Choroid plexus epithelial cell (primary cell): ENCODE measurements at regions not wholly inside any gene's neighbourhood (a gene's known extent, or its start where the extent isn't known, plus 50 kb on each side); places are given as distances from the start of the nearest gene placed in this dataset.
"Not testable (repeated sequence)": the region's sequence is repeated elsewhere in the genome, so short reads cannot be mapped to it uniquely, and the experiment has no call there.

Source experiments
- DNase-seq: peaks from one replicate; pipeline ENCODE4 v3.0.0-alpha.2; 2010; ENCODE audit warnings: low read depth
- H3K4me3 ChIP-seq: 2 replicates; pipeline ENCODE4 v1.5.1; 2011; ENCODE audit warnings: low read depth, mild to moderate bottlenecking, control low read depth, low read length, moderate library complexity
- CTCF ChIP-seq: conservative IDR thresholded peaks from 2 replicates; pipeline ENCODE4 v1.5.1; 2011; ENCODE audit warnings: low read depth, mild to moderate bottlenecking, control low read depth, inconsistent platforms, low read length, moderate library complexity

GRCh38 chr2:203612246-203612645 is 77.1 kb upstream of the RAPH1 start:
- DNase-seq, result no peak
- H3K4me3 ChIP-seq, result no peak overlapping the region
- no peak for TF ChIP-seq CTCF

- no peak overlapping the region for H3K4me3 ChIP-seq
- TF ChIP-seq CTCF, result no peak
- DNase-seq, result no peak
Observed at GRCh38 chr2:203619267-203619878, 84.3 kb upstream of the RAPH1 start.

GRCh38 chr2:203621981-203622515 is 84.4 kb upstream of the CD28 start:
- DNase-seq, result no peak
- H3K4me3 ChIP-seq, result no peak overlapping the region
- no peak for TF ChIP-seq CTCF

DNA sequence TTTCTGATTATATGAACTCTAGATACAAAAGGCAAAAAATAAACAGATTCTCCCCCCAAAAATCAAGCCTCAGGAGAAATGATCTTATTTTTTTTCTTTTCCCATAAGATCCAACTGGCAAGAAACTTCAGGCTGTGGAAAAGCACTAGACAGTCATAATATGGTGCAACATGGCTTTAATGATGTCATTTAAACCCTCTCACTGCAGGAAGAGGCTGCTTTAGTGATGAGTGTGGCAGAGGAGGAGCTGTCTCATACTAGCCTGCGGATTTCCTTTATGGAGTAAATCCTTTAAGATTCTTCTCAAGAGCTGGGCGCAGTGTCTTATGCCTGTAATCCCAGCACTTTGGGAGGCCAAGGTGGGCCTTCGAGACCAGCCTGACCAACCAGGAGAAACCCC is 83.3 kb upstream of the CD28 start:
- DNase-seq, result peak; percentile 95
- TF ChIP-seq CTCF, result no peak
- no peak overlapping the region for H3K4me3 ChIP-seq

GRCh38 chr2:203623661-203624060 is 82.8 kb upstream of the CD28 start:
- no peak overlapping the region for H3K4me3 ChIP-seq
- no peak for TF ChIP-seq CTCF
- DNase-seq, result peak; percentile 35

GRCh38 chr2:203625701-203626100 is 80.7 kb upstream of the CD28 start:
- TF ChIP-seq CTCF, result no peak
- no peak for DNase-seq
- H3K4me3 ChIP-seq, result no peak overlapping the region

DNA sequence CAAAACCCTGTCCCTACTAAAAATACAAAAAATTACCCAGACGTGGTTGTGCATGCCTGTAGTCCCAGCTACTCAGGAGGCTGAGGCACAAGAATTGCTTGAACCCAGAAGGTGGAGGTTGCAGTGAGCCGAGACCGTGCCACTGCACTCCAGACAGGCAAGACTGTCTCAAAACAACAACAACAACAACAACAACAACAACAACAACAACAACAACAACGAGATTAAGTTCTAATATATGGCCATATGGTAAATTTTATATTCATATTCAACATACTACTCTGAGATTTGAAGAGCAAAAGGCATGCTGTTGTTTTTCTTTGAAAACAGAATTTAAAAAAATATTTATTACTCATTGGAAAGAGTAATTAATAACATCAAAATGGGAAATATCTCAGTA is 80.2 kb upstream of the CD28 start:
- H3K4me3 ChIP-seq, DNase-seq: not testable (repeated sequence)
